Testis (tissue), 2 donors: ENCODE measurements at regions not wholly inside any gene's neighbourhood (a gene's known extent, or its start where the extent isn't known, plus 50 kb on each side); places are given as distances from the start of the nearest gene placed in this dataset.

Experiments used
- DNase-seq: peaks from one replicate; pipeline ENCODE4 v3.0.0-alpha.2; 2019
- H3K27ac ChIP-seq, 2 donors: fragments of 200-600 bp; sonication (generic); one replicate each; pipeline ENCODE4 v1.5.1; 2019
- H3K27me3 ChIP-seq: fragments of 200-600 bp; sonication (generic); one replicate; pipeline ENCODE4 v1.5.1; 2019
- H3K36me3 ChIP-seq: fragments of 200-600 bp; sonication (generic); one replicate; pipeline ENCODE4 v1.5.1; 2017; ENCODE audit warnings: low read depth; ENCODE audit errors: missing control alignments
- H3K4me1 ChIP-seq: fragments of 200-600 bp; sonication (generic); one replicate; pipeline ENCODE4 v1.5.1; 2019
- H3K4me3 ChIP-seq, 2 donors: fragments of 200-600 bp; sonication (generic); one replicate each; pipeline ENCODE4 v1.5.1; 2017 to 2019
- H3K9me3 ChIP-seq: fragments of 200-600 bp; sonication (generic); one replicate; pipeline ENCODE4 v1.5.1; 2017
- CTCF ChIP-seq, 3 experiments: fragments of 450-650 bp in 2 of 3; fragments of 200-600 bp in 1 of 3; sonication (generic) in 1 of 3; IDR thresholded peaks; one replicate each; pipeline ENCODE4 v1.5.1; 2016 to 2019; ENCODE audit warnings: antibody characterized with exemption in 3 of 3, mild to moderate bottlenecking in 2 of 3, moderate library complexity in 1 of 3
- POLR2A ChIP-seq: fragments of 450-650 bp; IDR thresholded peaks from one replicate; pipeline ENCODE4 v1.6.1; 2017; ENCODE audit warnings: antibody characterized with exemption, mild to moderate bottlenecking, moderate library complexity
- WGBS, 2 donors: methylation state at CpG; one replicate each; pipeline ENCODE4 v1.1.5; 2018; 5-methylcytosine and 5-hydroxymethylcytosine counted together
- intact Hi-C: fragments of 100-400 bp; cut with DNase I; formaldehyde crosslinking; loops from one replicate; pipeline ENCODE4 v1.15.1; 2023; ENCODE audit warnings: low total_unique reads

GRCh38 chr2:62415019-62415431 lies 91.0 kb downstream of the TMEM17 start:
- Histone ChIP-seq H3K27ac (no peak overlapping the region), H3K27me3 (no peaks in the 10 kb centered on the region), H3K4me1 (peaks cover 19% of the 10 kb centered on the region), H3K9me3 (no peaks in the 10 kb centered on the region), H3K36me3 (no peaks in the 10 kb centered on the region), H3K4me3 (no peak overlapping the region)
- 42 to 83% methylated on average over 3 to 4 of the region's 4 CpGs for WGBS, 2 donors
- DNase-seq, result no peak
- intact Hi-C loops, result loop anchor here (10.0 kb wide), 1 partner anchor 420 kb away; no protein-coding TSS in a partner anchor
- TF ChIP-seq CTCF (IDR thresholded peaks at IDR 0.05) (no peak), POLR2A (no peak)

GRCh38 chr2:62413116-62413663 lies 92.8 kb downstream of the TMEM17 start:
- Histone ChIP-seq H3K4me1 (peaks cover 22% of the 10 kb centered on the region), H3K36me3 (no peaks in the 10 kb centered on the region)
- WGBS, 2 donors, result 83 to 85% methylated on average over 7 of the region's 7 CpGs

GRCh38 chr2:62412347-62412742 lies 93.7 kb downstream of the TMEM17 start:
- Histone ChIP-seq H3K4me1 (peaks cover 22% of the 10 kb centered on the region), H3K4me3 (no peak overlapping the region), H3K9me3 (no peaks in the 10 kb centered on the region), H3K36me3 (no peaks in the 10 kb centered on the region), H3K27me3 (no peaks in the 10 kb centered on the region), H3K27ac (no peak overlapping the region)
- intact Hi-C loops, result loop anchor here (5.0 to 10.0 kb wide), 2 partner anchors 418 to 490 kb away; no protein-coding TSS in a partner anchor
- no peak for DNase-seq
- WGBS, 2 donors, result 25 to 48% methylated on average over 4 of the region's 4 CpGs
- TF ChIP-seq POLR2A, result no peak
- TF ChIP-seq CTCF (IDR thresholded peaks at IDR 0.05), result peak in 1 of 3 experiments; percentile 74

More at GRCh38 chr2:62413116-62413663, 92.8 kb downstream of the TMEM17 start:
- H3K9me3 ChIP-seq, result no peaks in the 10 kb centered on the region
- TF ChIP-seq POLR2A (no peak), CTCF (IDR thresholded peaks at IDR 0.05) (no peak)
- H3K4me3 ChIP-seq, result no peak overlapping the region
- no peaks in the 10 kb centered on the region for H3K27me3 ChIP-seq
- H3K27ac ChIP-seq, result no peak overlapping the region
- no peak for DNase-seq
- intact Hi-C loops, result loop anchor here (5.0 to 10.0 kb wide), 2 partner anchors 418 to 491 kb away; no protein-coding TSS in a partner anchor

- Histone ChIP-seq H3K36me3 (no peaks in the 10 kb centered on the region), H3K4me3 (no peak overlapping the region), H3K27ac (peak overlapping the region; percentile 87 to 91), H3K4me1 (peaks cover 22% of the 10 kb centered on the region), H3K27me3 (no peaks in the 10 kb centered on the region), H3K9me3 (no peaks in the 10 kb centered on the region)
- 0 to 32% methylated on average over 1 to 2 of the region's 2 CpGs for WGBS, 2 donors
- intact Hi-C loops, result loop anchor here (5.0 to 10.0 kb wide), 2 partner anchors 416 to 489 kb away; no protein-coding TSS in a partner anchor
- TF ChIP-seq POLR2A (no peak), CTCF (IDR thresholded peaks at IDR 0.05) (no peak)
- no peak for DNase-seq
Measured at GRCh38 chr2:62410926-62411456, 95.0 kb downstream of the TMEM17 start.
